PC-9 (cell line): ENCODE measurements at regions not wholly inside any gene's neighbourhood (a gene's known extent, or its start where the extent isn't known, plus 50 kb on each side); places are given as distances from the start of the nearest gene placed in this dataset.

Experiments
- CTCF ChIP-seq: fragments of 200-600 bp; sonication (generic); conservative IDR thresholded peaks from 2 replicates; pipeline ENCODE4 v1.6.1; 2017; ENCODE audit warnings: mixed run types, antibody characterized with exemption, mild to moderate bottlenecking, moderate library complexity
- EZH2 ChIP-seq: fragments of 200-600 bp; sonication (generic); IDR thresholded peaks from 2 replicates; pipeline ENCODE4 v1.8.0; 2017; ENCODE audit warnings: antibody characterized with exemption, low read depth

GRCh38 chr13:103156346-103156998 is 90.3 kb upstream of the SLC10A2 start:
- TF ChIP-seq CTCF (no peak), EZH2 (no peak)
